ENCODE measurements at regions not wholly inside any gene's neighbourhood (a gene's known extent, or its start where the extent isn't known, plus 50 kb on each side); places are given as distances from the start of the nearest gene placed in this dataset.

DNA sequence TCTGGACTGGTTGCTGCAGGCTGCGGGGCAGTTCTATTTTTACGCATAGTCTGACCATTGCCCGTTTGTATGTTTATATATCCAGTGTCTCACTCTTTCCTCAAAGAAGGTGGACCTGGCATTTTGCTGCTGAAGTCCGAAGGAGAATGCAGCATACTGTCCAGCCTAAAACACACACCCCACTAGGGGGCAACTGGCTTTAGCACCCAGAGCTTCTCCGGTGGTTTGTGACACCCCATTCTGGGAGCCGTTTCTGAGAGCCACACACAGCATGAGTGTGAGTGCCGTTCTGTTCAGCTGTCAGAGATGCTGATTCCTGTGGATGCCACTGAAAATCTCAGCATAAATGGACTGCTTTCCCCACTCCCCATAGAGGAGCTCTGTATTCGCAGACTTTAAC lies 290.5 kb upstream of the TAS2R1 start:
- Mint-ChIP-seq H3K36me3 (ENCODE audit: insufficient read depth) (peaks cover 2% of the 10 kb centered on the region), H3K4me3 (no peak overlapping the region), H3K9me3 (peaks cover 20% of the 10 kb centered on the region), H3K4me1 (no peaks in the 10 kb centered on the region), H3K27ac (ENCODE audit: low read depth) (no peak overlapping the region), H3K27me3 (no peaks in the 10 kb centered on the region)
- ATAC-seq (replicated peaks; ENCODE audit: extremely low read depth, poor library complexity, severe bottlenecking) = no peak
- DNase-seq (ENCODE audit: low spot score in 2 of 2) = no peak

- ATAC-seq (replicated peaks; ENCODE audit: extremely low read depth, poor library complexity, severe bottlenecking) (no peak), DNase-seq (ENCODE audit: low spot score in 2 of 2) (no peak)
- H3K36me3 Mint-ChIP-seq (ENCODE audit: insufficient read depth) = no peaks in the 10 kb centered on the region
- no peaks in the 10 kb centered on the region for H3K4me1 Mint-ChIP-seq
- H3K27me3 Mint-ChIP-seq = no peaks in the 10 kb centered on the region
- H3K27ac Mint-ChIP-seq (ENCODE audit: low read depth) = no peak overlapping the region
- no peak overlapping the region for H3K4me3 Mint-ChIP-seq
- peaks cover 14% of the 10 kb centered on the region for H3K9me3 Mint-ChIP-seq
Measured at GRCh38 chr5:9919306-9920030, 289.3 kb upstream of the TAS2R1 start.

GRCh38 chr5:9905661-9906060 lies 275.5 kb upstream of the TAS2R1 start:
- DNase-seq (ENCODE audit: low spot score in 2 of 2) (no peak), ATAC-seq (replicated peaks; ENCODE audit: extremely low read depth, poor library complexity, severe bottlenecking) (no peak)
- Mint-ChIP-seq H3K27me3 (no peaks in the 10 kb centered on the region), H3K27ac (ENCODE audit: low read depth) (no peak overlapping the region), H3K4me3 (no peak overlapping the region), H3K9me3 (peaks cover 10% of the 10 kb centered on the region), H3K4me1 (no peaks in the 10 kb centered on the region), H3K36me3 (ENCODE audit: insufficient read depth) (no peaks in the 10 kb centered on the region)

- DNase-seq (ENCODE audit: low spot score in 2 of 2) = no peak
- H3K4me3 Mint-ChIP-seq = no peak overlapping the region
Measured at GRCh38 chr5:9903801-9904200, 273.6 kb upstream of the TAS2R1 start.

DNA sequence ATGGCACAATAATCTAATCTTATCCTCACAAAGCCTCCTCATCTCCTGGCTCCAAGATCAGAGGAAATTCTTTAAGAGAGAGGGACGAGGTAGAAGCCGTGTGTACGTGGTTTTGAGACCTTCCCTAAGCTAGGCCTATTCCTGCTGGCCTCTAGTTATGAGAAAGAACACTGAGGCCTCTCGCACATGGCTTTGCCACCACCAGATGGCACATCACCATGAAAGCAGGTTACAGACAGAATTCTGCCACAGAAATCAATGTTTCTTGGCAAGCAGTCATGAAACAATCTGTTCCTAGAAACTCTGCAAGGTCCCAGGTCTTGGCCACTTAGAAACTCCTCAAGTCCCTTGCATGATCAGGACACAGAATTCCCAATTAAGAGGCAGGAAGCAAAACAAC lies 268.2 kb upstream of the TAS2R1 start:
- Mint-ChIP-seq H3K4me3 (no peak overlapping the region), H3K4me1 (no peaks in the 10 kb centered on the region), H3K9me3 (no peaks in the 10 kb centered on the region), H3K27ac (ENCODE audit: low read depth) (no peak overlapping the region), H3K36me3 (ENCODE audit: insufficient read depth) (no peaks in the 10 kb centered on the region), H3K27me3 (no peaks in the 10 kb centered on the region)
- ATAC-seq (replicated peaks; ENCODE audit: extremely low read depth, poor library complexity, severe bottlenecking) = no peak
- DNase-seq (ENCODE audit: low spot score in 2 of 2) = no peak

More at GRCh38 chr5:9903801-9904200, 273.6 kb upstream of the TAS2R1 start:
- H3K36me3 Mint-ChIP-seq (ENCODE audit: insufficient read depth) = no peaks in the 10 kb centered on the region
- no peak overlapping the region for H3K27ac Mint-ChIP-seq (ENCODE audit: low read depth)
- H3K9me3 Mint-ChIP-seq = peaks cover 9% of the 10 kb centered on the region
- no peaks in the 10 kb centered on the region for H3K27me3 Mint-ChIP-seq
- ATAC-seq (replicated peaks; ENCODE audit: extremely low read depth, poor library complexity, severe bottlenecking) = no peak
- H3K4me1 Mint-ChIP-seq = no peaks in the 10 kb centered on the region

- Mint-ChIP-seq H3K27me3 (no peaks in the 10 kb centered on the region), H3K4me3 (no peak overlapping the region), H3K4me1 (no peaks in the 10 kb centered on the region), H3K36me3 (ENCODE audit: insufficient read depth) (no peaks in the 10 kb centered on the region), H3K9me3 (peaks cover 7% of the 10 kb centered on the region), H3K27ac (ENCODE audit: low read depth) (no peak overlapping the region)
- DNase-seq (ENCODE audit: low spot score in 2 of 2) (no peak), ATAC-seq (replicated peaks; ENCODE audit: extremely low read depth, poor library complexity, severe bottlenecking) (no peak)
Measured at GRCh38 chr5:9895302-9895645, 265.1 kb upstream of the TAS2R1 start.

GRCh38 chr5:9894571-9895301 lies 264.6 kb upstream of the TAS2R1 start:
- DNase-seq (ENCODE audit: low spot score in 2 of 2) = no peak
- no peak for ATAC-seq (replicated peaks; ENCODE audit: extremely low read depth, poor library complexity, severe bottlenecking)
- Mint-ChIP-seq H3K27me3 (no peaks in the 10 kb centered on the region), H3K4me1 (no peaks in the 10 kb centered on the region), H3K9me3 (peaks cover 7% of the 10 kb centered on the region), H3K36me3 (ENCODE audit: insufficient read depth) (no peaks in the 10 kb centered on the region), H3K27ac (ENCODE audit: low read depth) (no peak overlapping the region), H3K4me3 (no peak overlapping the region)

- H3K9me3 Mint-ChIP-seq = peaks cover 11% of the 10 kb centered on the region
Measured at GRCh38 chr5:9892696-9893095, 262.5 kb upstream of the TAS2R1 start.

DNA sequence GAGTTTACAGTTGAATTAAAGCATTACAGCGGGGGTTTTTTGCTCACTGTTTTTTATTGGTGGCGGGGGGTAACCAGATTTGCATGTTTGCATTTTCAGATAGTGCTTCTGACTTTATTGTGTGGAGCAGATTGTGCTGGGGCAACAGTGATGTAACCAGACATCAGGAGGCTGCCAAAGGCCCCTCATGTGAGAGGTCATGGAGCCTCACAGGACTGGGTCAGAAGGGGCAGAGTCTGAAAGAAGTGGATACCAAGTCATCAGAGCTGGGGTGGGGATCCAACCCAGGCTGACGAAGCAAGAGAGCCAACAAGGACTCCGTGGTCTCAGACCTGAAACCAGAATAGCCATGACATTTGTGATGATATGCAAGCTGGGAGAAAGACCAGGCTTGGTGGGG lies 259.4 kb upstream of the TAS2R1 start:
- Mint-ChIP-seq H3K9me3 (peaks cover 11% of the 10 kb centered on the region), H3K4me1 (no peaks in the 10 kb centered on the region), H3K36me3 (ENCODE audit: insufficient read depth) (peaks cover 2% of the 10 kb centered on the region), H3K27ac (ENCODE audit: low read depth) (no peak overlapping the region), H3K4me3 (no peak overlapping the region), H3K27me3 (no peaks in the 10 kb centered on the region)
- no peak for DNase-seq (ENCODE audit: low spot score in 2 of 2)
- no peak for ATAC-seq (replicated peaks; ENCODE audit: extremely low read depth, poor library complexity, severe bottlenecking)

More at GRCh38 chr5:9892696-9893095, 262.5 kb upstream of the TAS2R1 start:
- Mint-ChIP-seq H3K36me3 (ENCODE audit: insufficient read depth) (no peaks in the 10 kb centered on the region), H3K27ac (ENCODE audit: low read depth) (no peak overlapping the region), H3K4me1 (no peaks in the 10 kb centered on the region), H3K4me3 (no peak overlapping the region), H3K27me3 (no peaks in the 10 kb centered on the region)
- no peak for ATAC-seq (replicated peaks; ENCODE audit: extremely low read depth, poor library complexity, severe bottlenecking)
- no peak for DNase-seq (ENCODE audit: low spot score in 2 of 2)

- peaks cover 2% of the 10 kb centered on the region for H3K36me3 Mint-ChIP-seq (ENCODE audit: insufficient read depth)
- peaks cover 11% of the 10 kb centered on the region for H3K9me3 Mint-ChIP-seq
- H3K27me3 Mint-ChIP-seq = no peaks in the 10 kb centered on the region
- no peaks in the 10 kb centered on the region for H3K4me1 Mint-ChIP-seq
- no peak overlapping the region for H3K4me3 Mint-ChIP-seq
- no peak overlapping the region for H3K27ac Mint-ChIP-seq (ENCODE audit: low read depth)
- ATAC-seq (replicated peaks; ENCODE audit: extremely low read depth, poor library complexity, severe bottlenecking) (no peak), DNase-seq (ENCODE audit: low spot score in 2 of 2) (no peak)
Measured at GRCh38 chr5:9888501-9888901, 258.4 kb upstream of the TAS2R1 start.

DNA sequence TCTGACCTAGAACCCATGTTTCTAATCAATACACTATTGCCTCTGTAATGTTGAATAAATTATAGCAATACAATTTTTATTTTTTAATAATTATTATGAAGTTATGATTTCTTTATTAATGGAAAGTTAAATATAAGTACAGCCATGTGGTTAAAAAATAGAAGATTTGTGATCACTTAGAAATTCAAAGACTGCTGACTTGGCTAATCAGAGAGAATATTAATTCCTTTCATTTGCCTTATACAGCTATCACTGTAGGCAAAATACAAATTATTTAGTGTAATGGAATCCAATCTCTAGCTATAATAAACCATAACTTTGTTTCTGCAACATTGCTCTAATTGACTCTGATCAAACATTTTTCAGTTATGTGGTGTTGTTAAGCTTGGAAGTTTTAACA lies 255.0 kb upstream of the TAS2R1 start:
- no peak for ATAC-seq (replicated peaks; ENCODE audit: extremely low read depth, poor library complexity, severe bottlenecking)
- Mint-ChIP-seq H3K9me3 (peaks cover 10% of the 10 kb centered on the region), H3K36me3 (ENCODE audit: insufficient read depth) (peaks cover 2% of the 10 kb centered on the region), H3K27ac (ENCODE audit: low read depth) (no peak overlapping the region), H3K27me3 (no peaks in the 10 kb centered on the region), H3K4me3 (no peak overlapping the region), H3K4me1 (no peaks in the 10 kb centered on the region)
- DNase-seq (ENCODE audit: low spot score in 2 of 2) = no peak

DNA sequence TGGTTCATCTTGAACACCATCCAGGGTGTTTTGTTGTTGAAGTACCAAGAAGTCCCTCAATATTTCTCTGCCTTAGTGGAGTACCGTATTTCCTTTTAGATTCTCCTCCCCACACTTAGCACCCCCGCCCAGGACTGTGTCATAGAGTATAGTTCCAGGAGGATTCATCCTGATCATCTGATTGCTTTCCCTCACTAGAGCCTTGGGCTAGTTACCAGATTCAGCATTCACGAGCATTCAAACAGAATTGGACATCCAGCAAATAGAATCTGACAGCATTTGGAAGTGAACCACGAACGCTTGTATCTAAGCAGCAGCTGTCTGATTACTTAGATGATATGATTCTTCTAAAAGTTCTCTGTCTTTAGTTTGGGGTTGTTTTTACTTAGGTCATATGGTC lies 248.1 kb upstream of the TAS2R1 start:
- no peaks in the 10 kb centered on the region for H3K27me3 Mint-ChIP-seq
- DNase-seq (ENCODE audit: low spot score in 2 of 2) = no peak
- H3K27ac Mint-ChIP-seq (ENCODE audit: low read depth) = no peak overlapping the region
- H3K36me3 Mint-ChIP-seq (ENCODE audit: insufficient read depth) = no peaks in the 10 kb centered on the region
- ATAC-seq (replicated peaks; ENCODE audit: extremely low read depth, poor library complexity, severe bottlenecking) = no peak
- H3K4me1 Mint-ChIP-seq = no peaks in the 10 kb centered on the region
- peaks cover 6% of the 10 kb centered on the region for H3K9me3 Mint-ChIP-seq
- H3K4me3 Mint-ChIP-seq = no peak overlapping the region

DNA sequence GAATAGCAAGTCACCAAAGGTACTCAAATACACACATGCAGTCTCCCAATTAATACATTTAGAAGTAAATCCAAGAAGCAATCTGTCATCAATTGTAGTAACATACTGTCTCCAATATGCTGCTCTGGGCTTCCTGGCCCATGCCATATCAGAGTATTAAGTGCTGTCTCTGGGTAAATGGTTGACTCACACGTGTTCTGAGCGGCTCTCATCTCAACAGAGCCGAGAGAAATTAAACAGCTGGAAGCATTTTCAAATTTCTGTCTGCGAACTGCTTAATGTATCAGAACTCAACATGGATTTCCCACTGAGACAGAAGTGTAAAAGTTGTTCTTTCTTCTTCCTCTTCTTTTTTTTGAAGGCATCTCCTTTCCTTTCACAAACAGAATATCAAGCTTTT lies 247.3 kb upstream of the TAS2R1 start:
- Mint-ChIP-seq H3K4me1 (no peaks in the 10 kb centered on the region), H3K9me3 (peaks cover 6% of the 10 kb centered on the region), H3K27me3 (no peaks in the 10 kb centered on the region), H3K27ac (ENCODE audit: low read depth) (no peak overlapping the region), H3K36me3 (ENCODE audit: insufficient read depth) (no peaks in the 10 kb centered on the region), H3K4me3 (no peak overlapping the region)
- ATAC-seq (replicated peaks; ENCODE audit: extremely low read depth, poor library complexity, severe bottlenecking) = no peak
- DNase-seq (ENCODE audit: low spot score in 2 of 2) = no peak
